C4-2B (cell line): ENCODE measurements at regions not wholly inside any gene's neighbourhood (a gene's known extent, or its start where the extent isn't known, plus 50 kb on each side); places are given as distances from the start of the nearest gene placed in this dataset.

Source experiments
- CTCF ChIP-seq: fragments of 450-650 bp; conservative IDR thresholded peaks from 2 replicates; pipeline ENCODE4 v1.5.1; 2017; ENCODE audit warnings: mild to moderate bottlenecking
- ZFX ChIP-seq: fragments of 450-650 bp; IDR thresholded peaks from 2 replicates; pipeline ENCODE4 v1.6.1; 2017

DNA sequence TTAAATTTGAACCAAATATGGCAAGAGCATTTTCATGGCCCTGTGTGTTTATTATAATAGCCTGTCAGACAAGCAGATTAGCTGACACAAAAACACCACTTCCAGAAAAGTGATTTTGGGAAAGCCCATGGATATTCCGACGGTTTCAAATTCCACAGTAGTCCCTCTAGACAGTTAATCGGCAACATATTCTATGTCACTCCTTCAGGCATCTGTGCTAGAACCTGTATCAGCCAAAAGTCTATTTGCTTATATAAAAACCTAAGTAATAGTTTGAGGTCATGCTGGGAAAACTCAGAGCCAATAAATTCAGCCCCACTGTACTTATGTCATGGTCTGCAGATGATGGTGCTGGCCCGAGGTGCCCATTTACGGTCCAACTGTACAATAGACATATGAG lies 110.2 kb upstream of the ARHGEF26 start:
- TF ChIP-seq ZFX (no peak), CTCF (no peak)
